GM12878 (cell line): ENCODE measurements at regions not wholly inside any gene's neighbourhood (a gene's known extent, or its start where the extent isn't known, plus 50 kb on each side); places are given as distances from the start of the nearest gene placed in this dataset.

Experiments
- BRCA1 ChIP-seq: IDR thresholded peaks from 2 replicates; pipeline ENCODE4 v1.6.1; 2011; ENCODE audit warnings: low read depth, low read length, improper control_type of control experiment
- CHD1 ChIP-seq: IDR thresholded peaks from 2 replicates; pipeline ENCODE4 v1.6.1; 2012; ENCODE audit warnings: low read depth, low read length, improper control_type of control experiment
- CHD2 ChIP-seq: IDR thresholded peaks from 2 replicates; pipeline ENCODE4 v1.6.1; 2011; ENCODE audit warnings: low read depth, low read length, improper control_type of control experiment, borderline replicate concordance
- DPF2 ChIP-seq: fragments of 450-650 bp; IDR thresholded peaks from 2 replicates; pipeline ENCODE4 v1.6.1; 2017; ENCODE audit warnings: mild to moderate bottlenecking
- EED ChIP-seq: sonication (generic); IDR thresholded peaks from 2 replicates; pipeline ENCODE4 v1.6.1; 2016; ENCODE audit warnings: antibody characterized with exemption, low read depth
- ELK1 ChIP-seq: IDR thresholded peaks from 2 replicates; pipeline ENCODE4 v1.6.1; 2012; ENCODE audit warnings: low read depth, low read length, improper control_type of control experiment
- HCFC1 ChIP-seq: fragments of 150-350 bp; IDR thresholded peaks from 2 replicates; pipeline ENCODE4 v1.6.1; 2014; ENCODE audit warnings: low read length
- KDM1A ChIP-seq: fragments of 200-600 bp; sonication (generic); IDR thresholded peaks from 2 replicates; pipeline ENCODE4 v1.6.1; 2016; ENCODE audit warnings: borderline replicate concordance
- LARP7 ChIP-seq: fragments of 450-650 bp; IDR thresholded peaks from 2 replicates; pipeline ENCODE4 v1.6.1; 2017; ENCODE audit warnings: mild to moderate bottlenecking
- MEF2B ChIP-seq: fragments of 450-650 bp; IDR thresholded peaks from 2 replicates; pipeline ENCODE4 v1.6.1; 2018; ENCODE audit warnings: mild to moderate bottlenecking, moderate library complexity; ENCODE audit not compliant: partially characterized antibody, poor library complexity, severe bottlenecking
- MLLT1 ChIP-seq: fragments of 450-650 bp; IDR thresholded peaks from 2 replicates; pipeline ENCODE4 v1.6.1; 2016; ENCODE audit warnings: mild to moderate bottlenecking
- NFYA ChIP-seq: IDR thresholded peaks from 2 replicates; pipeline ENCODE4 v1.6.1; 2011; ENCODE audit warnings: low read depth, mild to moderate bottlenecking, low read length, improper control_type of control experiment, borderline replicate concordance
- PAX5 ChIP-seq: IDR thresholded peaks from 2 replicates; pipeline ENCODE4 v1.6.1; 2011; ENCODE audit warnings: low read depth, low read length, borderline replicate concordance
- POU2F2 ChIP-seq: IDR thresholded peaks from 3 replicates; pipeline ENCODE4 v1.6.1; 2011; ENCODE audit warnings: low read depth, mild to moderate bottlenecking, low read length, borderline replicate concordance
- RAD21 ChIP-seq: IDR thresholded peaks from 2 replicates; pipeline ENCODE4 v1.6.1; 2011; ENCODE audit warnings: mild to moderate bottlenecking, low read depth, low read length, moderate library complexity; ENCODE audit not compliant: insufficient read depth
- RBBP5 ChIP-seq: fragments of 200-600 bp; sonication (generic); conservative IDR thresholded peaks from 2 replicates; pipeline ENCODE4 v1.6.1; 2016
- RCOR1 ChIP-seq: conservative IDR thresholded peaks from 2 replicates; pipeline ENCODE4 v1.6.1; 2012; ENCODE audit warnings: low read depth, low read length, improper control_type of control experiment
- SIN3A ChIP-seq: IDR thresholded peaks from 2 replicates; pipeline ENCODE4 v1.6.1; 2012; ENCODE audit warnings: low read depth, low read length, improper control_type of control experiment
- SIX5 ChIP-seq: IDR thresholded peaks from 2 replicates; pipeline ENCODE4 v1.6.1; 2011; ENCODE audit warnings: mild to moderate bottlenecking, low read depth, low read length, moderate library complexity; ENCODE audit not compliant: severe bottlenecking
- SP1 ChIP-seq: IDR thresholded peaks from one replicate; pipeline ENCODE4 v1.6.1; 2011; ENCODE audit warnings: low read depth, low read length
- TARDBP ChIP-seq: IDR thresholded peaks from 2 replicates; pipeline ENCODE4 v1.6.1; 2016; ENCODE audit warnings: borderline replicate concordance
- TCF12 ChIP-seq: IDR thresholded peaks from 2 replicates; pipeline ENCODE4 v1.6.1; 2011; ENCODE audit warnings: low read depth, mild to moderate bottlenecking, low read length
- ZNF207 ChIP-seq: fragments of 450-650 bp; IDR thresholded peaks from 2 replicates; pipeline ENCODE4 v1.6.1; 2014; ENCODE audit warnings: antibody characterized with exemption, mild to moderate bottlenecking, borderline replicate concordance
- ZNF274 ChIP-seq: IDR thresholded peaks from one replicate; pipeline ENCODE4 v1.8.0; 2011; ENCODE audit not compliant: insufficient read length, insufficient read depth
- ZNF687 ChIP-seq: fragments of 450-650 bp; IDR thresholded peaks from 2 replicates; pipeline ENCODE4 v1.6.1; 2017; ENCODE audit warnings: mild to moderate bottlenecking, moderate library complexity
- TF ChIP-seq, protein P1 (sequence below): IDR thresholded peaks from 2 replicates; pipeline ENCODE4 v1.6.1; 2012; ENCODE audit warnings: low read depth, low read length, improper control_type of control experiment

DNA sequence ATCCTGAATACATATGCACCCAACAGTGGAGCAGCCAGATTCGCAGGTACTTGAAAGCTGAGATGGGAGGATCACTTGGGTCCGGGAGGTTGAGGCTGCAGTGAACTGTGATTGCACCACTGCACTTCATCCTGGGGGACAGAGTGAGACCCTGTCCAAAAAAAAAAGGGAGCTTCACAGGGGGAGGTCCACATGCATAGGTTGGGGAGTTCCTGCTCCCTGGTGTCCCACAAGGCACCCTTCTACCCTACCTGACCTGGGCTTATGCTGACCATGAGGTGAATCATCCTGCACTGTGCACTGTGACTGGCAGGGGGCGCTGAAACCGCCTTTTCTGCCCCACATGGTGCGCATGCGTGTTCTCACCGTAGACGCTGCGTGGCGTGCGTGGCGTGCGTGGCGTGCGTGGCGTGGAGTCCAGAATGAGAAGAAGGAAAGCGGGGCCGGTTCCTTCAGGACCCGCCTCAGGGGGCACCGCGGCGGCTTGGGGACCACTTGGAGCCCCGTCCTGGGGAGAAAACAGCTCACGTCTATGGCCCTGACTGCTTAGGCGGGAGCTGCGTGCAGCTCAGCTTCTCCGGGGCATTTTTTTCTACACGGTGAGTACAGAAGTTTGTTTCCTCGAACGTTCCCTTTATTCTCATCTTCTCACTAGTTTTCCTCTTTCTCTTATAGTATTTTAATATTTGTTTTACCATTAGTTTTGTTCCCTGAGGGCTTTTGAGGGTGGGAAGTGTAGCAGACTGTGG lies 116.6 kb upstream of the GRK3 start (continued):
- TF ChIP-seq SP1 (peak; percentile 31), NFYA (no peak), LARP7 (0 out of 2 replicates have a peak, but pooled peaks have one; percentile 32), EED (no peak), SIX5 (no peak), HCFC1 (0 out of 2 replicates have a peak, but pooled peaks have one; percentile 40), DPF2 (0 out of 2 replicates have a peak, but pooled peaks have one; percentile 18), ZNF274 (no peak), MEF2B (no peak), ZNF207 (0 out of 2 replicates have a peak, but pooled peaks have one; percentile 69), MLLT1 (no peak), ZNF687 (peak; percentile 80), CHD2 (no peak), CHD1 (no peak), PAX5 (peak; percentile 61; the same call in 1 of the 2 replicates), ELK1 (0 out of 2 replicates have a peak, but pooled peaks have one; percentile 24), TARDBP (no peak), KDM1A (no peak), POU2F2 (peak; percentile 34; the same call in 1 of the 3 replicates), RBBP5 (no peak), BRCA1 (no peak), RCOR1 (no peak), RAD21 (peak; percentile 42), TCF12 (0 out of 2 replicates have a peak, but pooled peaks have one; percentile 19), SIN3A (no peak; the same call in 1 of the 2 replicates)
- TF ChIP-seq, protein P1, sequence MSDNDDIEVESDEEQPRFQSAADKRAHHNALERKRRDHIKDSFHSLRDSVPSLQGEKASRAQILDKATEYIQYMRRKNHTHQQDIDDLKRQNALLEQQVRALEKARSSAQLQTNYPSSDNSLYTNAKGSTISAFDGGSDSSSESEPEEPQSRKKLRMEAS = peak; percentile 85
